Fibroblast of the aortic adventitia (primary cell): ENCODE measurements at regions not wholly inside any gene's neighbourhood (a gene's known extent, or its start where the extent isn't known, plus 50 kb on each side); places are given as distances from the start of the nearest gene placed in this dataset.

Experiments
- DNase-seq: peaks from one replicate; pipeline ENCODE4 v3.0.0-alpha.2; 2010; ENCODE audit warnings: low read depth
- H3K4me3 ChIP-seq: 2 replicates; pipeline ENCODE4 v1.5.1; 2011; ENCODE audit warnings: low read depth, mild to moderate bottlenecking, control low read depth, low read length, moderate library complexity
- TF ChIP-seq, protein P1 (sequence below): IDR thresholded peaks from 2 replicates; pipeline ENCODE4 v1.5.1; 2011; ENCODE audit warnings: mild to moderate bottlenecking, low read length, control low read depth, inconsistent platforms; ENCODE audit not compliant: insufficient read depth

DNA sequence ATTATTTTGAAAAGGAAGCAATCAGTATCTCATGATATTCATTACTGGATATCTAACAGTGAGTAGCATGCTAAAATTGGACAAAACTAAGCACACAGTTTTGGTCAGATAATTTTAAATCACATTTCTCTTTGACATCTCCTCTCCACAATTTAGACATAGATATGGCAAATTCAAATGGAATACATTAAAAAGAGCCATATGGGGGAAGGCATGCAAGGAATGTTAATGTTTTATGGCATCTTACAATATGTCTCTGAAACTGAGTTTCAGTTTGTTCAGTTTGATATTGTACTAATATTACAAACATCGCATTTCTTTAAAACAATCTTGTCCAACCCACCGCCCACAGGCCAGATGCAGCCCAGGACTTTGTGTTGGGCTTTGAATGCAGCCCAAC is 151.0 kb downstream of the HTR1A start:
- TF ChIP-seq, protein P1, sequence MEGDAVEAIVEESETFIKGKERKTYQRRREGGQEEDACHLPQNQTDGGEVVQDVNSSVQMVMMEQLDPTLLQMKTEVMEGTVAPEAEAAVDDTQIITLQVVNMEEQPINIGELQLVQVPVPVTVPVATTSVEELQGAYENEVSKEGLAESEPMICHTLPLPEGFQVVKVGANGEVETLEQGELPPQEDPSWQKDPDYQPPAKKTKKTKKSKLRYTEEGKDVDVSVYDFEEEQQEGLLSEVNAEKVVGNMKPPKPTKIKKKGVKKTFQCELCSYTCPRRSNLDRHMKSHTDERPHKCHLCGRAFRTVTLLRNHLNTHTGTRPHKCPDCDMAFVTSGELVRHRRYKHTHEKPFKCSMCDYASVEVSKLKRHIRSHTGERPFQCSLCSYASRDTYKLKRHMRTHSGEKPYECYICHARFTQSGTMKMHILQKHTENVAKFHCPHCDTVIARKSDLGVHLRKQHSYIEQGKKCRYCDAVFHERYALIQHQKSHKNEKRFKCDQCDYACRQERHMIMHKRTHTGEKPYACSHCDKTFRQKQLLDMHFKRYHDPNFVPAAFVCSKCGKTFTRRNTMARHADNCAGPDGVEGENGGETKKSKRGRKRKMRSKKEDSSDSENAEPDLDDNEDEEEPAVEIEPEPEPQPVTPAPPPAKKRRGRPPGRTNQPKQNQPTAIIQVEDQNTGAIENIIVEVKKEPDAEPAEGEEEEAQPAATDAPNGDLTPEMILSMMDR: no peak
- H3K4me3 ChIP-seq: no peak overlapping the region
- DNase-seq: no peak

DNA sequence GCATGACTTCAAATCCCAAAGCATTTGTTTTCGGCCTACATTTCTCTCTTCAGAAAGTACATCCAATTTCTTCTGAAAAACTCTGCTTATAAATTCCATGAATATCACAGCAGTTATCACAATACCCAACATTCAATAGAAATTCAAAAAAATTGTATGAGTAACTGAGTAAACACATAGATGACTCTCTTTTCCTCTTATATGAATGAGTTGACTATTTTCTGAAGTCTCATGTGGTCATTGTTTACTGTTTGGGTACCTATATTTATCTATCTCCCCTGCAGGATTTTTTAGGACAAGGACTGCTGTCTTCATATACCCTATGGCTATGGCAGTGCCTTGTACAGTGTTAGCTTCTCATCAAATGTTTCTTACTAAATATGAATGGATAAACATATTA is 157.1 kb downstream of the HTR1A start:
- no peak overlapping the region for H3K4me3 ChIP-seq
- TF ChIP-seq, protein P1: no peak
- no peak for DNase-seq

DNA sequence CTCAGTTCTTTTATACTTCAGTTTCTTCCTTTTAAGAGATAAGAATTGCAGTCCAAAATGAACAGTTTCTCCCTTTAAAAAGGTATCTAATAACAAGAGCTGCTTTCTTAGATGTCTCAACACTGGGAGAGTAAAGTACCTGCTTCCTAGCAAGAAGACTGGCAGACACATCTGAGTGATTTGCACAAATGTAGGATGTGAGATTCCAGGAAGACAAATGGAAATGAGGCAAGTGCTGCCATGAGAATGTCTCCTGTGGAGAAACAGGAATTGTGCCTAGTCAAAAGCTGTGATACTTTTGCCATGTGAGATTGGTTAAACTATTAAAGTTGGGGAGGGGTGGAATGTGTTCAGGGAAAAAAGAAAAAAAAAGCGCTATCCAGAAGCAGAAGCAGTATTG is 159.1 kb downstream of the HTR1A start:
- TF ChIP-seq, protein P1: no peak
- DNase-seq: no peak

DNA sequence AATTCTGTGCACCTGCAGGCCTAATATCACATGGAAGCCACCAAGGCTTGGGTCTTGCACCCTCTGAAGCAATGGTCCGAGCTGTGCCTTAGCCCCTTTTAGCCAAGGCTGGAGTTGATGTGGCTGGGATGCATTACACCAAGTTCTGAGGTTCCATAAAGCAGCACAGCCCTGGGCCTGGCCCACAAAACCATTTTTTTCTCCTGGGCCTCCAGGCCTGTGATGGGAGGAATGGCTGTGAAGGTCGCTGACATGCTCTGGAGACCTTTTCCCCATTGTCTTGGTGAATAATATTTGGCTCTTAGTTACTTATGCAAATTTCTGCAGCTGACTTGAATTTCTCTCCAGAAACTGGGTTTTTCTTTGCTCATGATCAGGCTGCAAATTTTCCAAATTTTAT is 167.3 kb downstream of the HTR1A start:
- no peak for DNase-seq
- TF ChIP-seq, protein P1: no peak
- H3K4me3 ChIP-seq: no peak overlapping the region

More for the DNA sequence above, 159.1 kb downstream of the HTR1A start:
- no peak overlapping the region for H3K4me3 ChIP-seq

DNA sequence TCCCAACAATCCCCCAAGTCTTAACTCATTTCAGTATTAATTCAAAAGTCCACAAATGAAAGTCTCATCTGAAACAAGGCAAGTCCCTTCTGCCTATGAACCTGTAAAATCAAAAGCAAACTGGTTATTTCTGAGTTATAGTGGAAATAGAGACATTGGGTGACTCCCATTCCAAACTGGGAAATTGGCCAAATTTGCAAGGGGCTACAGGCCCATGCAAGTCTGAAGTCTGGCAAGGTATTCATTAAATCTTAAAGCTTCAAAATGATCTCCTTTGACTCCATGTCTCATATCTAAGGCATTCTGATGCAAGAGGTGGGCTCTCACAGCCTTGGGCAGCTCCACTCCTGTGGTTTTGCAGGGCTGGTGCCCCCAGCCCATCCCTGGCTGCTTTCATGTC is 167.9 kb downstream of the HTR1A start:
- no peak for DNase-seq
- TF ChIP-seq, protein P1: no peak
- no peak overlapping the region for H3K4me3 ChIP-seq

DNA sequence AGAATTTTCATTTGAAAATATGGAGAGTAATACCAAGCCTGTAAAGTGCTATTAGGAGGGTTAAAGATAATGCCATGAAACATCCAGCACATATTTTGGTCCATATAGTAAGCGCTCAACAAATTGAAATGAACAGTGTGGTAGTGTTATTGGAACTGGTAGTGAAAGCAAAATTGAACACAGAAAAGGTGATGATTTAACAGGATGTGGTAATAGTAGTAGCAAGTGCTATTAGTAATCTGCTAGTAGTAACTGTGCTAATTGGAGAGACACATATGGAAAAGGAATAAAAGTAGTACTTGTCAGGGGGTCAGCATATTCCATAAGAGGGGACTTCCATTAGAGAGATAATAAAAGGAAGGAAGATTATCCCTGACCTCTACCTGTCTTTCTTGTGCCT is 187.3 kb downstream of the HTR1A start:
- TF ChIP-seq, protein P1: no peak

DNA sequence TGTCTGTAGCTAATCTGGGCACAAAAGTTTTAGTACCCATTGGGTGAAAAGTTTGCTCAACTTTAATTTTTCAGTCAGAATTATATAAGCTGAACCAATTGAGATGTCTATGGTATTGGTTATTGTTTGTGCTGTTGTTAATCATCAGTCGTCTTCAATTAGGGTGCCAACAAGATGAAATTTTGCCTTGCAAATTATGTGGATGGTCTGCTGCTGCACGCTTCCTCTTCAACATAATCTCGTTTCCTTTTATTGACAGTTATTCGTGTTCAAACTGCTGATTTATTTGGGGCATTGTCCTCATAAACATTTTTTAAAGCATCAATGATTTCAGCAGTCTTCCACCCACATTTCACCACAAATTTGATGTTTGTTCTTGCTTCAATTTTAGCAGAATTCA is 194.0 kb downstream of the HTR1A start:
- DNase-seq: no peak
- no peak overlapping the region for H3K4me3 ChIP-seq
- TF ChIP-seq, protein P1: no peak

More for the DNA sequence above, 187.3 kb downstream of the HTR1A start:
- DNase-seq: no peak
- H3K4me3 ChIP-seq: no peak overlapping the region
